Nucleus accumbens (tissue), 56 donors: ENCODE measurements at regions not wholly inside any gene's neighbourhood (a gene's known extent, or its start where the extent isn't known, plus 50 kb on each side); places are given as distances from the start of the nearest gene placed in this dataset.
A peak's percentile ranks its signal among the peaks of the same experiment; 100 is the strongest.

Experiments used
- DNase-seq, 56 donors: peaks; one replicate each; lab custom pipeline; 2025; lab: John Stamatoyannopoulos, UW

- no peak for DNase-seq
These were observed 183.3 kb downstream of the CCDC59 start for GRCh38 chr12:82174936-82175335.

DNA sequence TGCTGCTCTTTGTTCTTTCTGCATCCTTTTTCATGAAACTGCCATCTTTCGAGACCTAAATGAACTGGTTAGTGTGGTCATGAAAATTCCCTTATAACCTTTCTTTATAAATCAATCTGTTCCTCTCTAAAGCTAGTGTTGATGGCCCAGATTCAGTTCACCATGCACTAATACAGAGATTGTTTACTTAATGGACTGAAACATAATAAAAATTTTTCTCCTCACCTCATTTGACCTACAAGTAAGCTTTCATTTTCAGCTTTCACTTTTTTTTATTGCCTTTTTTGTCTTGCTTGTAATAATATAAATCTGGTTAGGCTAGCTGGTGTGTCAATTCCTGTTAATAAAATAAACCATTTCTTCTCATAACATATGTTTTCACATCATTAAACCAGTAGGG, 183.8 kb downstream of the CCDC59 start:
- DNase-seq = no peak

GRCh38 chr12:82149045-82149444, 209.1 kb downstream of the CCDC59 start:
- peak in 2 of 56 donors; percentile 1 to 7 for DNase-seq

DNA sequence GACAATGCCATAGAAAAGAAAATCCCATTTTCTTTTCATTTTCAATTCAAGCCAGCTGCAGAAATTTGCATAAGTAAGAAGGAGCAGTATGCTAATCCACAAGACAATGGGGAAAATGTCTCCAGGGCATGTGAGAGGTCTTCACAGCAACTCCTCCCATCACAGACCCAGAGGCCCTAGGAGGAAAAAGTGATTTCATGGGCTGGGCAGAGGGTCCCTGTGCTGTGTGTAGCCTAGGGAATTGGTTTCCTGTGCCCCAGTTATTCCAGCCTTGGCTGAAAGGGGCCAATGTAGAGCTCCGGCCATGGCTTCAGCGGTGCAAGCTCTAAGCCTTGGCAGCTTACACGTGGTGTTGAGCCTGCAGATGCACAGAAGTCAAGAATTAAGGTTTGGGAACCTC, 211.4 kb downstream of the CCDC59 start:
- DNase-seq = no peak

DNA sequence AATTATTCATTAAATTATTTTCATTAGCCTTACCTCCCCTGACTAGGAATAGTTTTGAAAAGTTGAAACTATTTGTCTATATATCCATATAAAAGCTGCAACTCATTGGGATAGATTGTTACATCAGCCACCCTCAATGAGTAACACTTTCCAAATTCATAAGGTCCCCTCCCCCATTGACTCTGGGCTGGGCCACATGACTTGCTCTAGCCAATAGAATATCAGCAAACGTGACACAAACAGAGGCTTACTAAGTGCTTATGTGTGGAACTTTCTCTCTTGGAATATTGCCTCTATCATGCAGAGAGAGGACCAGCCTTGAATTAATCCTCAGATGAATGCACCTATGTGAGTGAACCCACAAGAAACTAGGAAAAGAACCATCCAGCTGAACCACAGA, 213.7 kb downstream of the CCDC59 start:
- no peak for DNase-seq

GRCh38 chr12:82132390-82132789, 225.8 kb downstream of the CCDC59 start:
- DNase-seq = no peak

- no peak for DNase-seq
These were observed 227.4 kb downstream of the CCDC59 start for GRCh38 chr12:82130762-82131161.

DNA sequence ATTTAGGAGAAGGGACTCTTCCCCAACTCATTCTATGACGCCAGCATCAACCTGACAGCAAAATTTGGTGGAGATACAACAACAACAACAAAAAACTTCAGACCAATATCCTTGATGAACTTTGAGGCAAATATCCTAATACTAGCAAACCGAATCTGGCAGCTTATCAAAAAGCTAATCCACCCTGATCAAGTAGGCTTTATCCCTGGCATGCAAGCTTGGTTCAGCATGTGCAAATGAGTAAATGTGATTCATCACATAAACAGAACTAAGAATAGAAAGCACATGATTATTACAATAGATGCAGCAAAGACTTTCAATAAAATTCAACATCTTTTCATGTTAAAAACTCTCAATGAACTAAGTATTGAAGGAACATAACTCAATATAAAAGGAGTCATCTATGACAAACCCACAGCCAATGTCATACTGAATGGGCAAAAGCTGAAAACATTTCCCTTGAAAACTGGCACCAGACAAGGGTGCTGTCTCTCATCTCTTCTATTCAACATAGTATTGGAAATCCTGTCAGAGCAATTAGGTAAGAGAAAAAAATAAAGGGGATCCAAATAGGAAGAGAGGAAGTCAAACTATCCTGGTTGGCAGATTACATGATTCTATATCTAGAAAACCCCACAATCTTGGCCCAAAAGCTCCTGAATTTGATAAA, 233.3 kb downstream of the CCDC59 start:
- DNase-seq = peak in 5 of 56 donors; percentile 1 to 20 (median 4)

DNA sequence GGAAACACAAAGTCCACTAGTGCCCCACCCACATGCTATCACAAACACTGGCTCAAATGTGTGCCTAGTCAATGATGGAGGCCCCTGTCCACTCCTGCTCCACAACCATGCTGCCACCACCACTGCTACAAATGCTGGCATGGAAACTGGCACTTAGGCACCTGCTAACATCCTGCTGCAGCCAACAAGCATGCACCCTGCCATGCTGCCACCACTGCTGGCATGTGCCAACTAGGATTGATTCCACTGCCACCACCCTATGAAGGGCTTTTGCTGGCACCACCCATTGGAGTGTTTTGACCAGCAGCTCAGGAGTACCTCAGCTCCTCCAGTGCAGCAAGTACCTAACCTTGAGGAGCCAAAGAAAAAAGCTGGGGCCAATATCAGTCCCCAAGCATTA, 236.6 kb downstream of the CCDC59 start:
- no peak for DNase-seq

DNA sequence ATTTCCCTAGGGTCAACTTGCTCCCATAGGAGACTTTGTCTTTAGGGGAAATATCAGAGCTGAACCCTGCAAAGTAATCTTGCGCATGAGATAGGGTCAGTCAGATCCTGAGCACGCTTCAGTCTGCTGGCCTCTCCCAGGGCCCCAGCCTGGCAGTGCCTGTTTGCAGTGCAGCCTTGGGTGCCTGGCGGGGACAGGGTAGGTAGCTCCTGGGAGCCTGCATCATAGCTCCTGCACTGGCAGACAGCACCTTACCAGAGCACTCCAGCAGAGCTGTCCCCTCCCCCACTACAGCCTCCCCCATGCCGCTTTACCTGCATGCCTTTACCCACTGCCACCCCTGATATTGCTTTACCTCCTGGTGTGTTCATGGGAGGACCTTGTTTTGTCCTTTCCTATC, 237.3 kb downstream of the CCDC59 start:
- no peak for DNase-seq

GRCh38 chr12:82109243-82109642, 248.9 kb downstream of the CCDC59 start:
- DNase-seq = no peak

GRCh38 chr12:82108615-82109014, 249.6 kb downstream of the CCDC59 start:
- no peak for DNase-seq

DNA sequence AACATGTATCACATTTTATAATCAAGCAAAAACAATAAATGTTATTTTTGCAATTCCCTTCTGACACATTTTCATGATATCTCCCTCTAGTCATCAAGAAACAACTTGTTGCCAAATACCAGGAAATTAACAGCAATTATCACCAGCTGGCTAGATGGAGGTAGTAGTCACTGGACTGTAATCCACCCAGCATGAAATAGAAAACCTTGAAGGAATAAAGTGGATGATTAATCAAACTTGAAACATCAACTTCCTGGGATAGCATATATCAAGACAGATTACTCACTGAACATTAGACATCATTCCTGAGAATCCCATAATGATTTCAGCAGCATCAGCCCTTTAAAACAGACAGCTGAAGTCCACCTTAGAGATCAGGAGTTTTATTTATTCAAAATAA, 259.0 kb downstream of the CCDC59 start:
- no peak for DNase-seq

GRCh38 chr12:82097877-82098276, 260.3 kb downstream of the CCDC59 start:
- no peak for DNase-seq

DNA sequence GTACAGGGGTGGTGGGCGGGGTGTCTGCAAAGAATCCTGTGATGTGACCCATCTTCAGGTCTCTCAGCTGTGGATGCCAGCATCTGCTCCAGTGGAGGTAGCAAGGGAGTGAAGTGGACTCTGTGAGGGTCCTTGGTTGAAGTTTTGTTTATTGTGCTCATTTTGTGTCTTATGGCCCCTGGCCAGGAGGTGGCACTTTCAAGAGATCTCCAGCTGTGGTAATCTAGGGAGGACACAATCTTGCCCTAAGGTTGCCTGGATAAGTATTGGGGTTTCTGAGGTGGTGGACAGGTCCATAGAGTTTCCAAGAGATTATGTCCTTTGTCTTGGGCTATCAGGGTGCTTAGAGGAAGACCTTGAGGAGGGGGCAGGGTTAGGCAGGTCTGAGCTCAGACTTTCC, 260.7 kb downstream of the CCDC59 start:
- DNase-seq = no peak

- no peak for DNase-seq
These were observed 268.0 kb downstream of the CCDC59 start for GRCh38 chr12:82090165-82090564.

- DNase-seq = no peak
These were observed 268.6 kb downstream of the CCDC59 start for GRCh38 chr12:82089369-82090121.

DNA sequence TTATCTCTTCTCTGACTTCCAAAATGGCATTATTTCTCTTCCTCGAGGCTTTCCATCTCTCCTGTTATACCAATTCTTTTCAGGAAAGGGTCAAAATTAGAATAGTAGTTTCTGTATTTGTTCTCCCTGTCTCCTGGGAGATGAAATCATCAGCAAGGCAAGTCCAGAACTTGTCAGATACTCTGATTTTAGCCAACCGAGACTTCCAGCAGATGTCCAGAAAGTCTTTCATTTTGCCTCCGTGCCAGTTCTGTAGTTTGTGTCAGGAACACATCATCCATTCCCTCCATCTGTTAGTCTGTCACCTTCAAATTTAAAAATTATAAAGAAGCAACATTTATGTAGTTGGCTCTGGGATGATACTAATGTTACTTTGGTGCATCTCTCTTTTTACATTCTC, 275.7 kb downstream of the CCDC59 start:
- no peak for DNase-seq

DNA sequence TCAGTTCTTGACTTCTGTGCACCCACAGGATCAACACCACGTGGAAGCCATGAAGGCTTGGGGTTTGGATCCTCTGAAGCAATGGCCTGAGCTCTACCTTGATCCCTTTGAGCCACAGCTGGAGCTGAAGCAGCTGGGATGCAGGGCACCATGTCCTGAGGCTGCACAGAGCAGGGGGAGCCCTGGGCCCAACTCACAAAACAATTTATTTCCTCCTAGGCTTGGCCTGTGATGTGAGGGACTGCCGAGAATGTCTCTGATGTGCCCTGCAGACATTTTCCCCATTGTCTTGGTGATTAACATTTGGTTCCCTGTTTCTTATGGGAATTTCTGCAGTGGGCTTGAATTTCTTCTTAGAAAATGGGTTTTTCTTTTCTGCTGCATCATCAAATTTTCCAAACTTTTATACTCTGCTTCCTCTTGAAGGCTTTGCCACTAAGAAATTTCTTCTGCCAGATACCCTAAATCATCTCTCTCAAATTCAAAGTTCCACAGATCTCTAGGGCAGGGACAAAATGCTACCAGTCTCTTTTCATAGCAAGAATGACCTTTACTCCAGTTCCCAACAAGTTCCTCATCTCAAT, 288.2 kb downstream of the CCDC59 start:
- no peak for DNase-seq

DNA sequence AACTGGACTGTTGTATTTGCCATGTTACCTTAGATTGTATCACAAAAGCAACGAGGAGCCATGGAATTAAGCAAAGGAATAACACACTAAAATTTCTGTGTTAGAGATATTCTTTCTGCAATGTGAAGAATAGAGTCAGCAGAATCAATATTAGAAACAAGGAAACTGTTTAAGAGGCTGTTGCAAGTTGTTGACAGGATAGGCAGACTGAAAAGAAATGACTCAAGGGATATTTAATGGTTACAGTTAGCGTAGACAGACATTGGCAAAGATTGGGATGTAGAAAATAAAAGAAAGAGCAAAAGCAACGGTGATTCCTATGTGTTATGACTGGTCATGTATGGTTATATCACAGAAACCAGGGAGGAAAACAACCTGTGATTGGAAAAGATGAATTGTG, 299.0 kb upstream of the PPFIA2 start:
- DNase-seq = no peak

GRCh38 chr12:82057770-82058169, 298.6 kb upstream of the PPFIA2 start:
- DNase-seq = no peak

DNA sequence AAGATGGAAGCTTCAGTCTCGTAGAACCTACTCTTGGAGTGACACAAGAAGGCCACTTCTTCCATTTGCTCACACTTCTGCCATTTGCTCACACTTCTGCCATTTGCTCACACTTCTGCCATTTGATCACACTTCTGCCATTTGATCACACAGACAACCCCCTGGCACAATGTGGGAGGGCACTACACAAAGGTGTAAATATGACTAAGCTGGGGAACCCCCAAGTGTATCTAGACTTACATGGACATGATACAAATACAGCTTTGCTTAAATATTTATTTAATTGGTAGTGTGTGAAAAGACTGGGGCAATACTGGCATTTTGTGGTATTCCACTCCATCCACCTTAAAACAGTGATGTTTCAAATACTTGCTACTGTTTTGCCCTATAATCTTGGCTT, 296.2 kb upstream of the PPFIA2 start:
- no peak for DNase-seq
